GM19395 (cell line): ENCODE measurements at regions not wholly inside any gene's neighbourhood (a gene's known extent, or its start where the extent isn't known, plus 50 kb on each side); places are given as distances from the start of the nearest gene placed in this dataset.
"Not testable (repeated sequence)": the region's sequence is repeated elsewhere in the genome, so short reads cannot be mapped to it uniquely, and the experiment has no call there.

Source experiments
- ATAC-seq: cut with Tn5 transposase; IDR thresholded peaks from one replicate; pipeline ENCODE4 v1.9.1; 2021; ENCODE audit warnings: mild to moderate bottlenecking, moderate library complexity; ENCODE audit not compliant: unreplicated experiment

GRCh38 chr10:32143302-32143847 is 87.2 kb upstream of the KIF5B start:
- ATAC-seq, result no peak

GRCh38 chr10:32142646-32143045 is 86.4 kb upstream of the KIF5B start:
- ATAC-seq, result no peak

GRCh38 chr10:32141018-32141807 is 85.0 kb upstream of the KIF5B start:
- no peak for ATAC-seq

GRCh38 chr10:32140403-32140802 is 84.2 kb upstream of the KIF5B start:
- ATAC-seq, result no peak

- ATAC-seq, result no peak
Observed at GRCh38 chr10:32139223-32140073, 83.2 kb upstream of the KIF5B start.

GRCh38 chr10:32136927-32137326 is 80.7 kb upstream of the KIF5B start:
- ATAC-seq, result not testable (repeated sequence)

GRCh38 chr10:32135796-32136195 is 79.6 kb upstream of the KIF5B start:
- ATAC-seq, result not testable (repeated sequence)

GRCh38 chr10:32132357-32132946 is 76.2 kb upstream of the KIF5B start:
- ATAC-seq, result no peak

GRCh38 chr10:32131388-32131787 is 75.2 kb upstream of the KIF5B start:
- ATAC-seq, result no peak

- no peak for ATAC-seq
Observed at GRCh38 chr10:32130788-32131187, 74.6 kb upstream of the KIF5B start.

GRCh38 chr10:32125023-32125422 is 68.8 kb upstream of the KIF5B start:
- no peak for ATAC-seq

GRCh38 chr10:32123021-32123420 is 66.8 kb upstream of the KIF5B start:
- ATAC-seq, result no peak

GRCh38 chr10:32121648-32122047 is 65.4 kb upstream of the KIF5B start:
- no peak for ATAC-seq

- no peak for ATAC-seq
Observed at GRCh38 chr10:32120147-32120546, 63.9 kb upstream of the KIF5B start.

GRCh38 chr10:32114508-32114907 is 58.3 kb upstream of the KIF5B start:
- no peak for ATAC-seq

GRCh38 chr10:32112055-32112454 is 55.8 kb upstream of the KIF5B start:
- ATAC-seq, result no peak

- no peak for ATAC-seq
Observed at GRCh38 chr10:32111585-32111984, 55.4 kb upstream of the KIF5B start.

- no peak for ATAC-seq
Observed at GRCh38 chr10:32110790-32111189, 54.6 kb upstream of the KIF5B start.

- no peak for ATAC-seq
Observed at GRCh38 chr10:32109603-32110002, 53.4 kb upstream of the KIF5B start.
